HG03442 (cell line): ENCODE measurements at regions not wholly inside any gene's neighbourhood (a gene's known extent, or its start where the extent isn't known, plus 50 kb on each side); places are given as distances from the start of the nearest gene placed in this dataset.
"Not testable (repeated sequence)": the region's sequence is repeated elsewhere in the genome, so short reads cannot be mapped to it uniquely, and the experiment has no call there.

Source experiments
- ATAC-seq: cut with Tn5 transposase; IDR thresholded peaks from one replicate; pipeline ENCODE4 v1.9.1; 2021; ENCODE audit warnings: mild to moderate bottlenecking, moderate library complexity; ENCODE audit not compliant: unreplicated experiment

DNA sequence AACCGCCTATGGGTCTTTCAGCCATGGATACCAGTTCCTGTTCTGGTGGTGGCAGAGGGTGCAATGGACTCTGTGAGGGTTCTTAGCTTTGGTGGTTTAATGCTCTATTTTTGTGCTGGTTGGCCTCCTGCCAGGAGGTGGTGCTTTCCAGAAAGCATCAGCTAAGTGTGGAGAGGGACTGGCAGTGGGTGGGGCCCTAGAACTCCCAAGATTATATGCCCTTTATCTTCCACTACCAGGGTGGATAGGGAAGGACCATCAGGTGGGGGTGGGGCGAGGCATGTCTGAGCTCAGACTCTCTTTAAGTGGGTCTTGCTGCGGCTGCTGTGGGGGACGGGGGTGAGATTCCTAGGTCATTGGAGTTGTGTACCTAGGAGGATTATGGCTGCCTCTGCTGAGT lies 298.3 kb upstream of the MAP3K7 start:
- ATAC-seq: not testable (repeated sequence)

DNA sequence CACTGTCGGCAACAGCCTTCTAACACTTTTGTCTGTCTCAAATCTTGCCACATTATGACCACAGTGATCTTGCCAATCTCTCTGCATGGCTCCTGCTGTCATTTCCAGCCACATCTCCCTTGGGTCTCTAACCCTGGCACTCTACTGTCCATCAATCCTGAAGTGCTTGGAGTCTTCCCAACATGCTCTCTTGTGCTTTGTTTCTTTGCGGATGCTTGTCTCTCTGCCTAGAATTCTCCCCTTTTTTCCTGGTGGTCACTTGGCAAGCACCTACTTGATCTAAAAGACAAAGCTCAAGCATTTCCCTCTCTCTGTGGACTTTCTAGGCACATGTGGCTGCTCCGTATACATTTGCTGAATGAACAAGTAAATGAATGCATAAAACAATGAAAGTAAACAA lies 290.7 kb upstream of the MAP3K7 start:
- no peak for ATAC-seq

DNA sequence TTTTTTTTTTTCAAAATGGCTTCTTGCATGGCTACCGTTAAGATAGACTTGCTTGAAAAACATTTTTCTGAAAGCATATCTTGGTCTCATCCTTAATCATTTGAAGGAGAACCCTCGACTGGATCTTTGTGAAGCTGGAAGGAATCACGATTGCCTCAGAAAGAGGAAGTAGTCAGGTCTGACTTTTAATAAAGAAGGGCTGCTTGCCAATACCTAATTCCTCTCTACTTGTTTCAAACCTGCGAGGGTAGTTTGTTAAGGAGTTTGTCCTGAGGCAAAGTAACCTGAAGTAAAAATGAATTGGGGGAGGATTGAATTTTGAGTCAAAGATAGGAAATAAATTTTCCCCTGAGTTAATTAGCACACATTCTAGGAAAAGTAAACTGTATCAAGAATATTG lies 288.1 kb upstream of the MAP3K7 start:
- no peak for ATAC-seq

DNA sequence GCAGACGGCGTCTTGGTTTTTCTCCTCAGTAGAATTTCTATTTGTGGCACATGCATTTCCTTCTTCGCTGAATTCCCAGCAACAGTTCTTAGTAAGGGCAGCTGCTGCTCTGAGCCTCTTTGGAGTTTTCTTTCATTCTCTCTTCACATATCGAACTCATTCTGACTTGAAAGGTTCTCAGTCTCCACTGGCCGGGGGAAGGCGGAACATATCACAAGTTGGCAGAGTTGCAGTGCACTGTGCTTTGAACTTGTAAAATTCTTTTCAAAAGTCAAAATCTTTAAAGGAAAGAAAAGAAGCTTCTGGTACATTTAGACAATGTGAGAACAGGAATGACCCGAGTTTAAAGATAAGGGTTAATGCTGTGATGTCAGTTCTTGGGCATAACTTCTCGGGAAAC lies 286.1 kb upstream of the MAP3K7 start:
- no peak for ATAC-seq

DNA sequence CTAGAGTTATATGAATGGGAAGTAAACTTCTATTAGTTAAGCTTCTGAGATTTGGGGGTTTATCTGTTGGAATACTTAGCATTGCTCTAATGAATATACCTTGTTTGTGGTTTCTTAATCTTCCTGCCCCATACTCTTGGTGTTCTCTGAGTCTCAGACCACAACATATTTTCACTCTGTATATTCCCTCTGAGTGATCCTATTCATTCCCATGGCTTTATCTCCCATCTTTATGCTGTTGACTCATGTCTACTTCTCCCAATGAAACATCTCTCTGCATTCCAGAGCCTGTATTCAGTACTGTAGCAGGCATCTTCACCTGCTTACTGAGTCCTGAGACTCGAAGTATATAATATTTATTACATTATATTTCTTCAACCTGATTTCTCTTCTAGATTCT lies 283.7 kb upstream of the MAP3K7 start:
- ATAC-seq: no peak

DNA sequence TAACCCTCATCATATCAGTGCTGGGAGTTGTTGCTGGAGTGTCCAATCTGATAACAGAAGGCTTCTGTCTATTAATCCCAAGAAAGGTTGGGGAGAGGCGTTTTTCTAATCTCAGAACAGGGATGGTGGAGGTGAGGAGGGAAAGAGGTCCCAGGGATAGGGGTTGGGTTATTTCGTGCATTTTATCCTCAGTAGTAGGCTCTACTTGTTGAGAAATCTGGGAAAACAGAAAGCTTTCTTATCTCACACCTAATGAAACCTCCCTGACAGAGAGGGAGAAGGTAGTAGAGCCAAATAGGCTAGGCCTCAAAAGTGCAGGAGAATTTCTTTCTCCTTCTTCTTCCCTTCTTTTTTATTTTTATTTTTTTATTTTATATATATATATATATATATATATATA lies 281.8 kb upstream of the MAP3K7 start:
- ATAC-seq: no peak

DNA sequence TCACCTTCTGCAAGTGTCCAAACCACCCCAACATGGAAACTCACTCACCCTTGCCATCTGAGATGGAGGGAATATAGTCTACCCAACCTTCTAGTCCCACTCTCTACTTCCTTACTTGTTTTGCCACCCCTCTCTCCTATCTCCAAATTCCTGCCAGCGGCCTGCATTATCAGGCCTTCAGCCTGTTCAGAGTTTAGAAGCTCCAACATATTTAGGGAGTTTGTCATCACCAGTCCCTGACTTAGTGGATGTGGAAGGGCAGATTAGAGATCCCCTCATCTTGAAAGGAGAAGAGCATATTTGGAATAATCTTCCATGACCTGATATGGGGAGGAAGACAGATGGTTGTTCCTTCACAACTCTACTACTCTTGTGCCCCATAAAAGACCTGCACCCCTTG lies 281.4 kb upstream of the MAP3K7 start:
- no peak for ATAC-seq

DNA sequence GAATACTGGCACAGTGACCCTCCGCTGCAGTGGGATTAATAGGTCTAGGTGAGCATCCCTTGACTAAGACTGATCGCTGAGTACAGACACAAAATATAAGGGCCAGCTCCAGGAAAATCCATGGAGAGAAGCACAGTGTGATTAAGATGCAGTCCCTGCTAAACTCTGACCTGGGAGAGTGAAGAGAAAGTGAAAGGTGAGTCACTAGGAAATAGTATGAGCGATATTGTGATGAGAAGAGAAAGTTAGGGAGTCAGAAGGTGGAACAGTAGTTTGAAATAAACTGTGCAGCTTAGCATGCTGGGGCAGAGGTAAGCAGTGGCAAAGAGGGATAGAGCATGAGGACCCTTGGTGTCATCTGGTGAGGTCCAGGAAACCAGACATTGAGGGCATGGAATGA lies 278.6 kb upstream of the MAP3K7 start:
- no peak for ATAC-seq

DNA sequence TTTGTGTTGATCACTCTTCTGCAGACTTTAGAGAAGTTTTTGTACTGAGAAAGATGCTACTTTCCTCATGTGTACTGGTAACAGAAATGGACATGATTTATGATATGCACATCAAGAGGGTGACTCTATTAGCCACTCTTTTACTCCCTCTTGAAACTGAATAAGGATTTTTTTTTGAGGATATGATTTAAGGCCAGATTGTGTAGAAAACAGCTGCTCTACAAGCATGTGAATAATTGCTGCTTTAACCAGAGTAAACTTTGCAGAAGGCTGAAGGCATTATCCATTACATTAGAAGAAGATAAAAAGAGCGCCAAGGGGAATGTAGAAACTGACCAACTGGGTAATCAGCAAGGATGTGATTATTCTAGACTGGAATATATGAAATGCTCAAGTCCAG lies 276.2 kb upstream of the MAP3K7 start:
- ATAC-seq: no peak

DNA sequence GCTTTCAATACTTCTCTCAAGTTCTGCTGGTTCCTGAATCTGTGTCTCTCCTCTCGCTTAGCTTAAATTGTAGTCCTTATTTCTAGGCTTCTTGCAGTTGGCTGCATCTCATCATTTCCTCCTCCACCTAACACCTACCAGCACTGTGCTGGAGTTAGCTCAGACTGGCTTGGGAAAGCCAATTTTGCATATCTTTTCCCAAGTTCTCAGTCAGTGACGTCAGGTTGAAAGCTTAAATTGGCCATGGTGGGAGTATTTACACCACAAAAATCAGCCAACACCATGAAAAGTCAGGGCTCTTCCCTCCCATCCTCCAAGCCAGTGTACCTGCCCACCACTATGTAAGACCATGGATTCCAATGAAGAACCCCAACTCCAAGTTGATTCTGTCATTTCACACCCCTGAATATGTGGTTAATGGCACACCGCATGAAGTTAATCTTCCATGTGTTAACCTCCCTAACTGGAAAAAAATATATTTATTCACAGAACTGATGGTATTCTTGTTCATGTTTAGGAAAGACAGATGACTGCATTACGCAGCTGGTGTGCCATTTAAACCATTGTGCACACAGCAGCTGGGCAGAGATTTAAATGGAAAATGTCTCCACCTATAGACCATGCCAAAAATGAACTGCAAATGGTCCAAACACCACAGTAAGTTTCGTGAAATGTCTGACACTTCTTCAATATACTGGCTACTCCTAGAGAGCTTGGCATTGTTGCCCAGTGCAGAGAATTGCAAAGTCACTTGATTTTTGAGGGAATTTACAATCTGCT lies 274.1 kb upstream of the MAP3K7 start:
- ATAC-seq: no peak

DNA sequence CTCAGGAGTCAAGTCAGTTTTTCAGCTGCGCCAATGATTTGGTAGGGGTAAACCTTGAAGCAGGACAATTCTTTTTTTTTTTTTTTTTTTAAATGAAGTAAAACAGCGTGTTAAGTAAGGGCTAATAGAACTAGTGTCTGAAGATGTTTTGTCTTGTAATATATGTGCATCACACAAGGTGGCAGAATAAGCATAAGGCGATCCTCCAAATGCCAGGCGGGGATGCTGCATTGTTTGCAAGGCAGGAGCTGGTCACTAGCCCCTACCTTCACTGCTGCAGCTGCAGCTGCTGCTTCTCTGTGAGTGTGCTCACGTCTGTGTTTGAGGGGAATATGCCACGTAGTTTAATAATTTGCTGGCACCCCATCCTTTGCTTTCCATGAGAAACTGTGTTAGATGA lies 272.7 kb upstream of the MAP3K7 start:
- no peak for ATAC-seq

DNA sequence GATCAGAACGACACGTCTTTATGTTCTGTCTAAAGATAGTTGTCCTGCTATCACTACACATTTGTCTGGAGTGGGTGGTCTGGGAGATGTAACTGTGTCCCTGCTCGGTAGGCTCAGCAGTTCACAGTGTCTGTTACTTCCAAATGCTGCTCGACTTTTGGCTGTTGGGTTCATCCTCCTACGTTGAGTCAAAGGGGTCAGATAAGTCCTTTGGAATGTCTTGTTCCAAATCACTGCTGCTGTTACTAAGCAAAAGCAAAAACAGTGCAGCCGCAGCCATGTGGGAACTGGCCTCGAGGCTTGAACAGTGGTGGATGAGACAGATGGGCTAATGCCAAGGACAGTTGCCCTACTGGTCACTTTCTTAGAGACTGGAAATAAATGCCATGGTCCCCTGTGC lies 272.2 kb upstream of the MAP3K7 start:
- no peak for ATAC-seq

DNA sequence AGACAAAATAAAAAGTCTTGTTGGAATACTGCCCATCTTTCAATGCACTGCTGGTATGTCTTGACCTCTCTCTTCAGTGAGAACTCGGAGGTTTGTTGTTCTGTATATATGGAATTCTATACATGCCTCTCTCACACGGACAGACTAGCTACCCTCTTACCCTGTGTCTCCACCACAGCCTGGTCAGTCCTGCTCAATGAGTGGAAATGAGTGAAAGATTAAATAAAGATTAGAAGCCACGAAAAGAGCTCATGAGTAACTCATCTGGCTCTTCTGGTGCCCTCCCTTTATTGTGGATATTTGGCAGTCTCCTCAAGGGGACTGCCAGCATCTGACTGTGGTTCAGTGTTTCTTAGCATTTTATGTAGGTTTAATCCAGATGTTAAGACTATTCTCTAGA lies 262.8 kb upstream of the MAP3K7 start:
- ATAC-seq: no peak

DNA sequence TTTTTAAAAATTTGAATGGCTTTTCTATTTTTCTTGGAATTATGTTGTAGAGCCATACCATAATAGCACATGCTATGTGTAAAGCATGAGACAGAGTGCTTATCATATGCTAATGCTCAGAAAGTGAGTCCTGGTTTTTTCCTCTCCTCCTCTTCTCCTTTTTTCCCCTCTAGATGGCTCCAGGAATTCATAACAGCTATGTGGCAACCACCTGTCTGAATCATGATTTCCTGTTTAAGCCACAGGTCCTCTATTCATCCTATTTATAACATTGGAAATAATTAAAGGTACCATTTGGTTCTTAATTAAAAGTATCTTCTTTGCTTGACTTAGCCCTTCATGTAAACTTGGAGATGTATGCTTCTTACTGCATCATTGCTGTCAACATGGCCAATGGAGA lies 260.0 kb upstream of the MAP3K7 start:
- ATAC-seq: no peak

DNA sequence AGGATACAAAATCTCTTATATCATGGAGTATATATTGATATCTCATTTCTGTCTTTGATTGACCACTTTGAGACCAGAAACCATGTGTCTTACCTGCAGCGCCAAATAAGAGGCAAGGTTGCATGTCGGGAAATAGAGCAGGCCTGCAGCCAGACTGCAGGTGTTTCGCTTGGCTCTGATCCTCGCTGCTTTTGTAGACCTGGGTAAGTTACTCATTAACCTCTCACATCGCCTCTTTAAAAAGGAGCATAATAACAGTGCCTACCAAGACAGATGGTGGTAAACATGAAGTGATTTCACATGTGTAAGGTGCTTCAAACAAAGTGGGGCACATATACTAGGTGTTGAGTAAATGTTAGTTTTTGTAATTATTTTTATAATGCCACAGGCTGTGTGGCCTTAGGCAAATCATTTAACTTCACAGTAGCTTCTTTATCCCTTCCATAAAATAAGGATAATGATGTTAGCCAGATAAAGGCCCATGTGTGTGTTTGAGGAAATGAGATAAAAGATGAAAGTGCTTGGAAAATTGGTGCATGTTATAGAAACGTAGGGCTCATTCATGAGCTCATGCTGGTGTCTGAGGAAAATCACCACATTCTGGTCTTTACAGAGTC lies 248.8 kb upstream of the MAP3K7 start:
- no peak for ATAC-seq

DNA sequence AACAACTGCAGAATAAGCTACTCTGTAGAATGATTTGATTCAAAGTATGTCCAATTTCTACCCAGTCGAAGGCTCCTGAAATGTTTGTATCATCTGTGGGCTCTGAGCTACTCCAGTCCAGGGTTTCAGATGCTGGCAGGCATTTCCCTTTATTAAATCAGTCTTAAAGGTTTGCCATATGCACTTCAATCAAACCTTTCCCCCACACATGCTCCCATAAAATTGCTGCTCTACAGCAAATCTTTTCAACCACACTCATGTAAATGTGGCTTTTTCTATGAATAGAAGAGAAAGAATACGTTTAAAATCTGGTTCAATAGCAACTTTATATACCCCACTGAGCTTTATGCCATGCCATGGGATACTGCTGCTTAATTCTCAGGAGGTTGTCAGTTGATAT lies 242.4 kb upstream of the MAP3K7 start:
- ATAC-seq: no peak

DNA sequence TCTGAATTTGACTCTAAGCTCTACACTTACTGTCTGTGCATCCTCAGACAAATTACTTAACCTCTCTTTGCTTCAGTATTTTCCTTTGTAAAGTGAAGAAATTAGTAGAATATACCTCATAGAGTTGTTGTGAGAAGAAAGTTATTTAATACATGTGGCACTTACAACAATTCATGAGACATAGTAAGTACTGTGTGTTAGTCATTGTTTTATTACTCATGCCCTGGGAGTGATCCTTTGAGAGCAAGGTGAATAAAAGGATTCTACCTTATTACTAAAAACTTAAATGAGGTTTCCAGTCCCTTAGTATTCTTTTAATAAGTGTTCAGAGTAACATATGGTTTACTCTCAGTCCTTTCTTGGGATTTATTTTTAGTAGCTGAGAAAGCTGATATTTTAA lies 233.6 kb upstream of the MAP3K7 start:
- no peak for ATAC-seq

DNA sequence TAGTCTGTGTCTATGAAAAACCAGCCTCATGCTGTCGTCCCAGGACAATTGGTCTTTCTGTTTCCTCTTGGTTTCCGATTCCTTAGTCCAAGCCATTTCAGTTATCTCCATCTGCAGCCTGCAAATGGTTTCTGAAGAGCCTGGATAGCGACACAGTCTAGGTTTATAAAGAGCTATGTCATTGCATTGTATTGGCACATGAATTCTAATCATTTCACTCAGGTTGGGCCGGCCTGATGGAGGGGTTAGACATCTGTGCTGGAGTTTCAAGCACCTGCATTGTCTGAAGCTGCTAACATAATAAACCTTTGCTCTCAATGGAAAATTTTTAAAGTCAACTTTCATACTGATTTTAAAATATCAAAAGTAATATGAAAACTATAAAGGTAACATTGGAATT lies 232.6 kb upstream of the MAP3K7 start:
- no peak for ATAC-seq

DNA sequence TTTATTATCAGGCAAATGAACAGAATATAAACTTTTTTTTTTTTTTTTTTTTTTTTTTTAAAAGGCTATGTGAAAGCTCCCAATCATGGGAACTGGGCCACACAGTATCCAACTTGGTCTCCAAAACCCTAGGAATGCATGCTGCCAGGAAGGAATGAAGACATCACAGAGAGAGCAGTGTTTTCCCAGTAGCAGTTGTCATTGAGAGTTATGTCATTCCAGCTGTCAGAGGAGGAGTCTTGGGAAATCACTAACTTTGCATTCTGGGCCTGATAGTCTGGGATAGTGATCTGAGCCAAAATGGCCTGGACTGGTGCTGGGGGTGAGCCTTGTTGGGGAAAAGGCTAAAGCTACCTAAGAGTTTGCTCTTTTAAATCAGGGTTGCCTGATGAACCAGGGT lies 231.3 kb upstream of the MAP3K7 start:
- no peak for ATAC-seq

DNA sequence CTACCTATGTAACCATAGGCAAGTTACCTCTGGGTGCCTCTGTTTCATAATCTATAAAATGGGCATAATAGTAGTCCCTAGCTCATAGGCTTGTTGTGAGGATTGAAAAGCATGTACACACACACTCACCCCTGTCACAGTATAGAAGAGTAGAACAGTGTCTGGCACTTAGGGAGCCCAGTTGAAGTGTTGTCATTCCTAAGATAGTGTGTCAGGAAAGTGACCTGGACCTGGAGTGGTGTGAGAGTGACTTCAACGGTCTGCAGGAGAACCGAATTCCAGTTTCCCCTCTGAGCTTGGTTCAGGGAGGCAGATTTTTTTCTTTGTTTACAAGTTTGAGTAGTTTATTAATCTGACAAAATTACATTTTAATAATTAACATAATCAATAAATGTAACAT lies 229.9 kb upstream of the MAP3K7 start:
- no peak for ATAC-seq

DNA sequence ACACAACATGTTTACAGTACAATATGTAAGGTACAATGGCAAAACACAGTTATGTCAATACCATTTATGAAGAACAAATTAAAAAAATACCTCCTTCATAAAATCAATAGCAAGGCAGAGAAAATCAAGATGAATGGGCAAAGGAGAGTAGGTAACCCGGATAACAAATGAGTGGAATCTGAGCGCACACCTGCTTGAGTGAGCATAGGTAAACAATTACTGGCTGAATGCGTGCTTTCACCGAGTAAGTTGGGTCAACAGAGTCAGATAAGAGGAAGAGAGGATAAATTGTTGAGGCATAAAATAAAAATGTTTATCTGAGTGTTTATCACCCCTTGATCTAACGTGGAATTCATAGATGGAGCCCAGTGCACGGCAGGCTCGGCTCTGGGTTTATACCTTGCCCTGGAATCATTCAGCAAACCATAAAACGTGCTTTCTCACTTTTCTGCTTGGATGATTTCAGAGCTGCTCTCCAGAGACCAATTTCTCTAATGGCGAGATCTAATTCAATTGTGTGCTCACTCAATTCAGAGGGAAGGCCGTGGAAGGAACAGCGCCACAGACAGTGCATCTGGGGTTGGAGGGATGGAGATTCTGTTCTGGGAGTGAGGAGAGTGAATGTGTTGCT lies 224.8 kb upstream of the MAP3K7 start:
- ATAC-seq: no peak

DNA sequence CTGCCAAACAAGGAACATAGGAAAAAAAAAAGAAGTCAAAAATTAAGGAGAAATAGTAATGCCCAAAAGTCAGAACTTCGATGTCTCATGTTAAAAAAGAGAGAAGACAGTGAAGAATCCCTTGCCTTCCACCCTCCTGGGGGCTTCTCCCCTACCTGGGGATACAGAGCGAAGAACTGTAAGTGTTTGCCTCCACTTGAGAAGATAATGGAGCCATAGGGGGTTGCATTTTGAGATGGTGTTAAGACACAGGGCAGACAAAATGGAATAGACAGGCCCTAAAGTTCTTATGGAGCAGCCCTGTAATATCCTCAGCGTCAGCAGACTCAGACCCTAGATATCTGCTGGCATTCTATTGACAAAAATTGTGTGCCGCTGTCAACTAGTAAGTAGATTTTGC lies 222.2 kb upstream of the MAP3K7 start:
- no peak for ATAC-seq
